ENCODE measurements at regions not wholly inside any gene's neighbourhood (a gene's known extent, or its start where the extent isn't known, plus 50 kb on each side); places are given as distances from the start of the nearest gene placed in this dataset.

- no peaks in the 10 kb centered on the region for H3K9me3 ChIP-seq (ENCODE audit: control insufficient read depth, insufficient read depth, low read depth, low read length)
- no TSS peak for BruUV-seq (replicated peaks)
- no peak overlapping the region for H3K27ac ChIP-seq (ENCODE audit: low read length)
- POLR2A ChIA-PET = no interaction called here
- H3K4me1 ChIP-seq (ENCODE audit: control insufficient read depth, insufficient read depth, low read length) = no peaks in the 10 kb centered on the region
- DNase-seq (ENCODE audit: low read depth, low spot score) (no peak), ATAC-seq (no peak)
- in situ Hi-C loops (cut with HindIII; ENCODE audit: low pct_unique_long_range_greater_than_20kb, low sequenced_read_pairs) = no loop called here
- intact Hi-C loops (cut with micrococcal nuclease; ENCODE audit: unreplicated experiment) = no loop called here
- TF ChIP-seq TCF7L2 (IDR thresholded peaks at IDR 0.05; ENCODE audit: low read depth, low read length) (no peak), CTCF (IDR thresholded peaks at IDR 0.05) (no peak), REST (IDR thresholded peaks at IDR 0.05; ENCODE audit: insufficient read depth in 1 of 2, low read depth in 2 of 2, low read length in 1 of 2) (no peak), POLR2AphosphoS5 (IDR thresholded peaks at IDR 0.05; ENCODE audit: low read depth, low read length) (no peak), SIN3A (IDR thresholded peaks at IDR 0.05; ENCODE audit: borderline replicate concordance, insufficient read depth, low read depth, low read length) (no peak)
- CTCF ChIA-PET = no interaction called here
- H3K4me3 ChIP-seq (ENCODE audit: low read depth in 2 of 2, low read length in 2 of 2) = no peak overlapping the region
- H3K27me3 ChIP-seq (ENCODE audit: control insufficient read depth, insufficient read depth, low read length) = no peaks in the 10 kb centered on the region
- no peaks in the 10 kb centered on the region for H3K36me3 ChIP-seq (ENCODE audit: control insufficient read depth, insufficient read depth, low read length)
Observed at GRCh38 chr4:20109391-20109790, 142.3 kb upstream of the SLIT2 start.

- TF ChIP-seq REST (IDR thresholded peaks at IDR 0.05; ENCODE audit: insufficient read depth in 1 of 2, low read depth in 2 of 2, low read length in 1 of 2) = no peak
- TF ChIP-seq TCF7L2 (IDR thresholded peaks at IDR 0.05; ENCODE audit: low read depth, low read length) = no peak
- TF ChIP-seq CTCF (IDR thresholded peaks at IDR 0.05) = no peak
- TF ChIP-seq POLR2AphosphoS5 (IDR thresholded peaks at IDR 0.05; ENCODE audit: low read depth, low read length) = no peak
- TF ChIP-seq SIN3A (IDR thresholded peaks at IDR 0.05; ENCODE audit: borderline replicate concordance, insufficient read depth, low read depth, low read length) = no peak
- ChIA-PET POLR2A (no interaction called here), CTCF (no interaction called here)
- H3K36me3 ChIP-seq (ENCODE audit: control insufficient read depth, insufficient read depth, low read length) = no peaks in the 10 kb centered on the region
- in situ Hi-C loops (cut with HindIII; ENCODE audit: low pct_unique_long_range_greater_than_20kb, low sequenced_read_pairs) = no loop called here
- H3K27ac ChIP-seq (ENCODE audit: low read length) = no peak overlapping the region
- H3K4me1 ChIP-seq (ENCODE audit: control insufficient read depth, insufficient read depth, low read length) = no peaks in the 10 kb centered on the region
- no TSS peak for BruUV-seq (replicated peaks)
- DNase-seq (ENCODE audit: low read depth, low spot score) (no peak), ATAC-seq (no peak)
- no peaks in the 10 kb centered on the region for H3K9me3 ChIP-seq (ENCODE audit: control insufficient read depth, insufficient read depth, low read depth, low read length)
- no peak overlapping the region for H3K4me3 ChIP-seq (ENCODE audit: low read depth in 2 of 2, low read length in 2 of 2)
- intact Hi-C loops (cut with micrococcal nuclease; ENCODE audit: unreplicated experiment) = no loop called here
- no peaks in the 10 kb centered on the region for H3K27me3 ChIP-seq (ENCODE audit: control insufficient read depth, insufficient read depth, low read length)
Observed at GRCh38 chr4:20106921-20107320, 144.8 kb upstream of the SLIT2 start.

Measured in Panc1 (cell line).